ENCODE measurements at regions not wholly inside any gene's neighbourhood (a gene's known extent, or its start where the extent isn't known, plus 50 kb on each side); places are given as distances from the start of the nearest gene placed in this dataset.
"Not testable (repeated sequence)": the region's sequence is repeated elsewhere in the genome, so short reads cannot be mapped to it uniquely, and the experiment has no call there.

DNA sequence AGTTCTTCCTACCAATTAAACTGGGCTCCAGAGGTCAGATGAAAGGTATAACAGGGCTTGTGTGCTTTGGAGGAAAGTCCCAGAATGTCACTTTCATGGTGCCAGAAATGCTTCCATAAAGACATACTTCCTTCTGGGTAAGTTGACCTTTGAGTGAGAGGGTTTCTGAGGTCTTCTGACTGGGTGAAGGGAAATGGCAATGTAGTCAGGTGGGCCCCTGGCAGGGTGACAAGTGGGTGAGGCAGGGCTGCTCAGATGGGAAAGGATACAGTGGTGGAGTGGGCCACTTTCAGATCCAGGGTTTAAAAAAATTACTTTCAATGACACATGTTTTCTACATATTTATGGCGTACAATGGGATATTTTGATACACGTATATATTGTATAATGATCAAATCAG is 136.5 kb upstream of the PITX1 start:
- H3K27me3 ChIP-seq (ENCODE audit: control insufficient read depth, insufficient read depth, low read length): peaks cover 7% of the 10 kb centered on the region
- POLR2A ChIA-PET: no interaction called here
- no peak for DNase-seq (ENCODE audit: low read depth)
- no peak overlapping the region for H3K4me3 ChIP-seq (ENCODE audit: low read depth, low read length)
- CTCF ChIA-PET: no interaction called here
- TF ChIP-seq, protein P1, sequence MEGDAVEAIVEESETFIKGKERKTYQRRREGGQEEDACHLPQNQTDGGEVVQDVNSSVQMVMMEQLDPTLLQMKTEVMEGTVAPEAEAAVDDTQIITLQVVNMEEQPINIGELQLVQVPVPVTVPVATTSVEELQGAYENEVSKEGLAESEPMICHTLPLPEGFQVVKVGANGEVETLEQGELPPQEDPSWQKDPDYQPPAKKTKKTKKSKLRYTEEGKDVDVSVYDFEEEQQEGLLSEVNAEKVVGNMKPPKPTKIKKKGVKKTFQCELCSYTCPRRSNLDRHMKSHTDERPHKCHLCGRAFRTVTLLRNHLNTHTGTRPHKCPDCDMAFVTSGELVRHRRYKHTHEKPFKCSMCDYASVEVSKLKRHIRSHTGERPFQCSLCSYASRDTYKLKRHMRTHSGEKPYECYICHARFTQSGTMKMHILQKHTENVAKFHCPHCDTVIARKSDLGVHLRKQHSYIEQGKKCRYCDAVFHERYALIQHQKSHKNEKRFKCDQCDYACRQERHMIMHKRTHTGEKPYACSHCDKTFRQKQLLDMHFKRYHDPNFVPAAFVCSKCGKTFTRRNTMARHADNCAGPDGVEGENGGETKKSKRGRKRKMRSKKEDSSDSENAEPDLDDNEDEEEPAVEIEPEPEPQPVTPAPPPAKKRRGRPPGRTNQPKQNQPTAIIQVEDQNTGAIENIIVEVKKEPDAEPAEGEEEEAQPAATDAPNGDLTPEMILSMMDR (IDR thresholded peaks at IDR 0.05; ENCODE audit: insufficient read depth, low read depth, low read length): no peak
- no peaks in the 10 kb centered on the region for H3K36me3 ChIP-seq (ENCODE audit: control insufficient read depth, insufficient read depth, low read length)

DNA sequence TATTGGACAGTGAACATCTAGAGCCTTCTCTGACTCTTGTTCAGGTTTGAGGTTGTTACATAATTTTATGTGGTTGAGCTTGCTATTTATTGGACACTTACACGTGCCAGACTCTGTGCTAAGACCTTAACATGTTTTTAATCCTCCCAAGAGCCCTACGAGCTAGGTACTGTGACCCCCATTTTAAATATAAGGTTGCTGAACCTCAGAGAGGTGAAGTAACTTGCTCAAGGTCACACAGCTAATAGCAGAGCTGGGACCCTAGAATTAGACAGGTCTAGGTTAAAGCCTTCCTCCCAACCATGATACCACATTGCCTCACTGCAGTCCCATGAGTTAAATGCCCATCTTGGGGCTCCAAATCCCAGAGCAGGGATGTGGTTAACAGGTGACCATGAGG is 135.7 kb upstream of the PITX1 start:
- Histone ChIP-seq H3K4me3 (ENCODE audit: low read depth, low read length) (no peak overlapping the region), H3K27me3 (ENCODE audit: control insufficient read depth, insufficient read depth, low read length) (peaks cover 7% of the 10 kb centered on the region), H3K36me3 (ENCODE audit: control insufficient read depth, insufficient read depth, low read length) (no peaks in the 10 kb centered on the region)
- POLR2A ChIA-PET: no interaction called here
- no peak for DNase-seq (ENCODE audit: low read depth)
- TF ChIP-seq, protein P1 (IDR thresholded peaks at IDR 0.05; ENCODE audit: insufficient read depth, low read depth, low read length): no peak
- CTCF ChIA-PET: interaction anchor here (0.9 kb wide), 1 partner anchor 21 kb away, joined by 3 read pairs; no protein-coding TSS in a partner anchor

DNA sequence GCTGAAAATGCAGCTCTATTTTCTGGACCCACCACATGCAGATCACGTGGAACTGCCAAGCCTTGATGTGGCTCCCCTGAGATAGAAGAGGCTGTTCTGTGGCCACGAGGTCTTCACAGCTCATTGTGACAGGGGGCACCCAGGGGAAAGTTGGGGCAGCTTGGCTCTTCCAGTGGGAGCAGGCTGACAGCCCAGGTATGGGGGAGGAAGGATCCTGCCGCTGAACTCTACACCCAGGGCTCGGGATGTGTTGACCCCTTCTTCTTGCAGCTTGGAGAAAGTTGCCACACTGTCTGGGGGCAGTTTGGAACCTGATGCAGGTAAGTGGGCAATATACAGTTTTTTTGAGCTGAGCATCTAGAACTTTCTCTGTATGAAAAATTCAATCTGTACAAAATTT is 133.6 kb upstream of the PITX1 start:
- DNase-seq (ENCODE audit: low read depth): no peak
- ChIA-PET CTCF (interaction anchor here (1.7 kb wide), 1 partner anchor 24 kb away, joined by 4 read pairs; no protein-coding TSS in a partner anchor), POLR2A (no interaction called here)
- Histone ChIP-seq H3K4me3 (ENCODE audit: low read depth, low read length) (no peak overlapping the region), H3K36me3 (ENCODE audit: control insufficient read depth, insufficient read depth, low read length) (no peaks in the 10 kb centered on the region), H3K27me3 (ENCODE audit: control insufficient read depth, insufficient read depth, low read length) (peaks cover 8% of the 10 kb centered on the region)
- TF ChIP-seq, protein P1 (IDR thresholded peaks at IDR 0.05; ENCODE audit: insufficient read depth, low read depth, low read length): no peak

DNA sequence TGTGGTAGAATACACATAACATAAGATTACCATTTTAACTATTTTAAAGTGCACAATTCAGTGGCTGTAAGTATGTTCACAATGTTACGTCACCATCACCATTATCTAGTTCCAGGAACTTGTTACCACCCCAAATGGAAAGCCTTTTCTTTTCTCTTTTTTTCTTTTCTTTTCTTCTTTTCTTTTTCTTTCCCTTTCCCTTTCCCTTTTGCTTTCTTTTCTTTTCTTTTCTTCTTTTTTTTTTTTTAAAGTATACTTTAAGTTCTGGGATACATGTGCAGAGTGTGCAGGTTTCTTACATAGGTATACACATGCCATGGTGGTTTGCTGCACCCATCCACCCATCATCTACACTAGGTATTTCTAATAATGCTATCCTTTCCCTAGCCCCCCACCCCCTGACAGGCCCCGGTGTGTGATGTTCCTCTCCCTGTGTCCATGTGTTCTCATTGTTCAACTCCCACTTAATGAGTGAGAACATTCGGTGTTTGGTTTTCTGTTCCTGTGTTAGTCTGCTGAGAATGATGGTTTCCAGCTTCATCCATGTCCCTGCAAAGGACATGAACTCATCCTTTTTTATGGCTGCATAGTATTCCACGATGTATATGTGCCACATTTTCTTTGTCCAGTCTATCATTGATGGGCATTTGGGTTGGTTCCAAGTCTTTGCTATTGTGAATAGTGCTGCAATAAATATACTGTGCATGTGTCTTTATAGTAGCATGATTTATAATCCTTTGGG is 131.0 kb upstream of the PITX1 start:
- H3K36me3 ChIP-seq (ENCODE audit: control insufficient read depth, insufficient read depth, low read length); CTCF ChIA-PET; DNase-seq (ENCODE audit: low read depth); H3K4me3 ChIP-seq (ENCODE audit: low read depth, low read length); POLR2A ChIA-PET; H3K27me3 ChIP-seq (ENCODE audit: control insufficient read depth, insufficient read depth, low read length): not testable (repeated sequence)

- Histone ChIP-seq H3K4me3 (ENCODE audit: low read depth, low read length) (no peak overlapping the region), H3K27me3 (ENCODE audit: control insufficient read depth, insufficient read depth, low read length) (peaks cover 8% of the 10 kb centered on the region), H3K36me3 (ENCODE audit: control insufficient read depth, insufficient read depth, low read length) (no peaks in the 10 kb centered on the region)
- TF ChIP-seq, protein P1 (IDR thresholded peaks at IDR 0.05; ENCODE audit: insufficient read depth, low read depth, low read length): no peak
- ChIA-PET POLR2A (no interaction called here), CTCF (interaction anchor here (1.3 kb wide), 1 partner anchor 185 kb away, joined by 4 read pairs; no protein-coding TSS in a partner anchor)
- no peak for DNase-seq (ENCODE audit: low read depth)
Observed at GRCh38 chr5:135163964-135164363, 129.9 kb upstream of the PITX1 start.

DNA sequence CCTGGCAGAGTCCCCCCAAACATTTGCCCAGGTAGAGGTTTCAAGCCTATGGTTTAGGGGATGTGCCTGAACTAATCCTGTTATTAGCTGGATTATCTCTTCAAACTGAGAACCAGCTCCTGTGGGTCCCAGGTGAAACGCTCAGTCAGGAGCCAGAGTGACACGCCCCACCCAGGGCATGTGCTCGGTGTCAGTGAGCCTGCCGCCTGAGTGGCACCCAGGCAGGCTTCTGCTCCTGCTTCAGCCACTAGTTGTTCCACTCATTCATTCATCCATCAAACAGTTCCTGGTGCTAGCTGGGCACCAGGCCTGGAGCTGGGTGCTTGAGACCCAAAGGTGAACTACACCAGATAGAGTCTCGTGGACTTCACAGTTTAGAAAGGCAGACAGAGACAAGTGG is 129.4 kb upstream of the PITX1 start:
- ChIA-PET POLR2A (no interaction called here), CTCF (interaction anchor here (0.6 to 1.3 kb wide), 2 partner anchors 61 to 184 kb away, joined by 4 to 5 read pairs; no protein-coding TSS in a partner anchor)
- no peak for DNase-seq (ENCODE audit: low read depth)
- no peak overlapping the region for H3K4me3 ChIP-seq (ENCODE audit: low read depth, low read length)
- no peaks in the 10 kb centered on the region for H3K36me3 ChIP-seq (ENCODE audit: control insufficient read depth, insufficient read depth, low read length)
- TF ChIP-seq, protein P1 (IDR thresholded peaks at IDR 0.05; ENCODE audit: insufficient read depth, low read depth, low read length): no peak
- peaks cover 8% of the 10 kb centered on the region for H3K27me3 ChIP-seq (ENCODE audit: control insufficient read depth, insufficient read depth, low read length)

Data from BJ (cell line).